ENCODE measurements at regions not wholly inside any gene's neighbourhood (a gene's known extent, or its start where the extent isn't known, plus 50 kb on each side); places are given as distances from the start of the nearest gene placed in this dataset.
A peak's percentile ranks its signal among the peaks of the same experiment; 100 is the strongest.

DNA sequence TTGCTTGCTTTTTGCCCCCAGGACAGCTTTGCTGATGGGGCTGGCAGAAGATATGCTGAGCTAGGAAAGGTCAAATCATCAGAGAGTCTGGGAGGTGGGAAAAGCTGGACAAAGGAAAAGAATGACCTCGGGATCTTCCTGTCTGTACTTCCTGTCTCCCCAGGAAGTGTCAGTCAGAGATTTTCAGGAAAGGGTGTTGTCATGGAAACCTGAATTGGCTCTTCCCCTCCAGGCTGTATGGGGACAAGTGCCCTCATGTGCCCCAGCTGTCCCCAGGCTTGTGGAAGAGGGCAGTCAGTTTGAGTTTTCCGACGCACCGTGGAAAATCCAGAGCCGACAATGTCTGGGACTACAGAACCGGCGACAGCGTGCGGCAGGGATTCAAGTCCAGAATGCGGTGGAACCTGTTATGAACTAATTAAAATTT is 122.7 kb upstream of the ZFHX3 start:
- no peak for DNase-seq

DNA sequence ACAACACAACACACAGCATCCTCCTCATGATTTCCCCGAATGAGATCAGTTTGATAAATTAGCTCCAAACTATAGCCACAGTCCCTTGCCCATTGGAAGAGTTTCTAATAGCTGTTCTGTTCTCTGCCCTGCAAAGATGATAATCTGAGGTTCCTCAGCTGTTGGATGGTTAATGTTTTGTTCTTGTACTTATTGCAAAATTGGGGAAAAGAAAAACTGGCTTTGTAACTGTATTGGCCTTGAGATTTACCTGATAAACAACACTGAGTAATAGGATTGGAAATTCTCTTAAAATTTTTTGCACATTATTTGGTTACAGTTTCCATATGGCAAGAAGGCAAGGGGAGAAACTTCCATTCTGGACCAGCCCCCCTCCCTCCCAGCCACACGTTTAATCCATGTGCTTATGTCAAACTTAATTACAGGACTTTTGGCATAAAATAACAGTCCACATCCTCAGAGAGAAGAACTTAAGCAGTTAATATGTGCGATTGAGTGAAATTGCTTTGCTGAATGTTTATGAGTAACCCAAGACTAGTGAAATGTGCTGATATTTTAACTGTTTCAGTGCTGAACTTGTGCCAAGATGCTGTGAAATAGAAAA is 119.1 kb upstream of the ZFHX3 start:
- no peak for DNase-seq

DNA sequence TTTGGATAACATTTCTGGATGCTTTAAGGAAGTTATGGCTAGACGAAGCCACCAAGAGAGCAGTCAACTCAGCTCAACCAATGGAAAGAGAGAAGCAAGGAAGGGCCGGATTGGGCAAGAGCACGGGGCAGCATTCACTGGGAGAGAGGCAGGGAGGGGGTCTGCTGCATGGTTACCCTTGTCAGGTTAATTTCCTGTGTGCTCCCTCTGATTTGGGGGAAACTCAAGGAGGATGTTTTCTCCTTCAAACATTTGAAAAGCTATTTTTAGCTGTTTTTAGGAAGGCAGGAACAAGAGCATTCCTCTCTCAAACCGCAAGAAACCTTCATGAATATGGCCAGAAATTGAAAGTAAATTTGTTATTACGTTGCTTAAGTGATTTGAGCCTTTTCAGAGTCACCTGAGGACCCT is 118.5 kb upstream of the ZFHX3 start:
- DNase-seq: no peak

DNA sequence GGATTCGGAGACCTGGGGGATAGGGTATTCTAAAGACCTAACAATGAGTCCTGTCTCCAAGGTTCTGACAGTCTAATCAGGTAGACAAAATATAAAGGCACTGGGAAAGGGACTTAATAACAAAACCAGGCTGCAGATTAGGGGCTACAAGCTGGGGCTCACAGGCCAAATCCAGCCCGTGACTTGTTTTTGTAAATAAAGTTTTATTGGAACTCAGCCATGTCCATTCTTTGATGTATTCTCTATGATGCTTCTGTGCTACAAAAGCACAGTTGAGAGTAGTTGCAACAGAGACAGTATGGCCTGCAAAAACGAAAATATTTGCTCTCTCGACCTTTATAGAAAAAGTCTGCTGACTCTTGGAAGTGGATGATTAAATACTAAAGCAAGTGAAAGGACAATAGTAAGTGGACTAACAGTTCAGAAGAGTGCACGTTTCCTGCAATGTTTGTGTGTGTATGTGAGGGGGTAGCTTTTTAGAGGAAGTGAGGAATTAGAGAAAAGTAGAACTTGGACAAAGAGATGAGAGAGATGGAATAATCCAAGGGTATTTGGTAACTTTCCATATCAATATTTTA is 115.4 kb upstream of the ZFHX3 start:
- DNase-seq: no peak

DNA sequence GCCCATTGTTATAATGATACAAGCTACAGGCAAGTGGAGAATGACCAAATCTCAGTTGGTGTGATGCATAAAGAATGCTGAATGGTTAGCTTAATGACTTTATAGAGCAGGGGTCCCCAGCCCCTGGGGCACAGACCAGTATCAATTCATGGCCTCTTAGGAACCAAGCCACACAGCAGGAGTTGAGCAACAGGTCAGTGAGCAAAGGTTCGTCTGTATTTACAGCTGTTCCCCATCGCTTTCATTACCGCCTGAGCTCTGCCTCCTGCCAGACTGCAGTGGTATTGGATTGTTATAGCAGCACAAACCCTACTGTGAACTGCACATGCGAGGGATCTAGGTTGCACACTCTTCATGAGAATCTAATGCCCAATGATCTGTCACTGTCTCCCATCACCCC is 114.0 kb upstream of the ZFHX3 start:
- no peak for DNase-seq

DNA sequence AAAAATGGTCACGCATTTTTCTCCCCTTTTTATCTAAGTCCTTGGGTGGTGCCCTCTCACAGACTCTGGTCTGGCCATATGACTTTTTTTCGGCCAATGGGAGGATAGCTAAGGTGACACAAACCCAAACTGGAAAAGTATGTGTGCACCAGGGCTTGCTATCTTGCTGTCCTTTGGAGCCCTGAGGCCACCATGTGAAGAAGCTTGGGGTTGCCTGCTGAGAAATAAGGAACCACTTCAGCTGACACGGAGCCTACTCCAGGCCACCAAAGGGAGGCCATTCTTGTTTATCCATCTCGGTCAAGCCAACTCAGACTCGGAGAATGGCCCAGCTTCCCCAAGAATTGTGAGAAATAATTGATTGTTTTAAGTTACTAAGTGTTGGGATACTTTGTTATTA is 111.4 kb upstream of the ZFHX3 start:
- DNase-seq: no peak

DNA sequence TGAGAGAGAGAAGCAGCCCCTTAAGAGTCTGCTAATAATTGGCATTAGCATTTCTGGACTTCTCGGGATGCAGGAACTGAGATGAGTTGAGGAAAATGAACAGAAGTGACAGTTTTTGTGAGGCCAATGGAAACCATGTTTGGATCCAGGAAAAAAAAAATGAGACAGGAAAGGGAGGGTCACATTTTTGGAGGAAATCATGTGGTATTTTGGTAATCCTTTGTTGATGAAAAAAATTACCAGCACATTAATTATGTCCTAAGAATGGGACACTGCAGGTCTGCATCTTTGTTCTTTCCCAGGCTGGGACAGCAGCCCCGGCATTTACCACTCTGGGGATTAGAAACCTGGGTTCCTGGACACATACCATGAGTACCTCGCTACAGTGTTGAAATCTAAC is 109.9 kb upstream of the ZFHX3 start:
- no peak for DNase-seq

DNA sequence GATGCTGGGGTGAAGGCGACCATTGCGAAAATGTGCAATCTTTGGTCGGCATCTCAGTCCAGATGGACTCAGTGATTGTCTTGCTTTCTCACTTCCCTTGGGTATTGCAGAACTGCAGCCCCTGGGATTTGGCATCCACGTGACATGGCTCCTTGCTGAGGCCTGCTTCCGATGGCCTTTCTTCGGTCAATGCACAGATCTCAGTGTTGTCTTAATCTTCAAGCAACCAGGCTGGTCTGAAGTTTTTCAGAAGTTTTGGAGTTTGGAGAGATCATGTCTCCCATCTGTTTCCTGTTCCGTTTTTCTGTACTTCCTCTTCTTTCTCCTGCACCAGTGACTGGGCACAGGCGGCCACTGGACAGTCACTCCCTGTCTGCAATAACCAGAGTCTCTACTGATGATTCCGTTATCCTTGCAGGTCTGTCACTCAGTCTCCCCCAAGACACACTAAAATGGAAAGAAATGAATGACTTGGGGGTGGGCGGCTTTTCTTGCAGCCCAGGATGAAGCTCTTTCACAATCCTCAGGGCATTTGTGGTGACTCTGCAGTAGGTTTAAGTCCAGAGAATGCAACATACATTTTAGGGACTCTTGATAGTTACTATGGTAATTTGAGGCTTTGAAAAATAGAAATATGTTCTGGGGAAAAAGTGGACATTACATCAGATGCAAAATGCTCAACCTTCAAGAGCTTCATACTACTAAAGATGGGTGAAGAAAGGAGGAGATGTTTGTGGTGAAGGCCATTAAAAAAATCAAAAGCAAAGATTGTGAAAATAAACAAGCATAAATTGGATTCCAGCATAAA is 106.3 kb upstream of the ZFHX3 start:
- DNase-seq: peak; percentile 22

DNA sequence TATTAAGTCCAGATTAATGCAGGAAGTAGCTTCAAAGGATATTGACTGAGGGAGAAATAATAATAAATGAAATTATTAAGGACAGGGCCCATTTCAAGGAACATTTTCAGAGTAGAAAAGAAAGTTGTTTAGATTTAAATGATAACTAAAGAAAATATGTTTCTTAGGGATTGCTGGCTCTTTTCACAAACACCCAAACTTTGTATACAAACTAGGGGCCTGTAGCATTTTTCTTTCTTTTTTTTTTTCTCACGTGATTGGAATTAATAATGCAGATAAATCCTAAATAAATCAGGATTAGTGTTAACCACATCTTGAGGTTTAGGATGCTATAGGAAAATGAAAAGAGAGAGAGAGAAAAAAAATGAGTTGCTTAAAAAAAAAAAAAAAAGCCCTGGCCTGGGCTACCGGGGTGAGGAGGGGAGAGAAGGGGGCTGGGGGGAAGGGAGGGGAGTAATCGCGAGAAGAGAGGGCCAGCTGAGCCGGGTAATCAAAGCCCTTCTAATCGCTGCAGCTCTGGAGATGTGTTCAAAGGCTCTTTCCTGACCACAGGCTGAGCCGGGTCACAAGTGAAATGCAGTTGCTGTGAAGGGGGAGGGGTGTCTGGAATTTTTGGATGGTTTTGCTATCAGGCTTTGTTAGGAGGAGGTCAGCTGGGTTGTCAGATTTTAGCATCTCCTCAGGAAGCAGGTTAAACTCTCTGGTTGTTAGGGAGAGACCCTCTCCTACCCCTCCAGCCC is 104.6 kb upstream of the ZFHX3 start:
- DNase-seq: no peak

DNA sequence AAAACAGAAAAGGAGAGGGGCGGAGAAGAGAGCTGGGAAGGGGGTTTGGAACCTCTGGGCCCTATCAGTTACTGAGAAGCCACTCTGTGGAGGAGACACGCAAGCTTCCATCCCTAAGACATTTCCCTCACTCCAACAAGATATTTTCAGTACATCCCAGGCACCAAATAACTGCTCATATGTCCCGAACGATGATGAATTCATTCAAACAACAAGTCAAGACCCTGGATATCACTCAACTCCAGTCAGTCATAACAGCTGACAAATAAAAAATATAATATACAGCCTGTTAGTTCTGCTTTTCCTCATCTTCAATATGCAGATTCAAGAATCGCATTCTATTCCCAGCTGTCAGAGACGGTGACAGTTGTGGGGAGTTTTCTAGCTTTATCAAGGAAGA is 104.0 kb upstream of the ZFHX3 start:
- DNase-seq: no peak

DNA sequence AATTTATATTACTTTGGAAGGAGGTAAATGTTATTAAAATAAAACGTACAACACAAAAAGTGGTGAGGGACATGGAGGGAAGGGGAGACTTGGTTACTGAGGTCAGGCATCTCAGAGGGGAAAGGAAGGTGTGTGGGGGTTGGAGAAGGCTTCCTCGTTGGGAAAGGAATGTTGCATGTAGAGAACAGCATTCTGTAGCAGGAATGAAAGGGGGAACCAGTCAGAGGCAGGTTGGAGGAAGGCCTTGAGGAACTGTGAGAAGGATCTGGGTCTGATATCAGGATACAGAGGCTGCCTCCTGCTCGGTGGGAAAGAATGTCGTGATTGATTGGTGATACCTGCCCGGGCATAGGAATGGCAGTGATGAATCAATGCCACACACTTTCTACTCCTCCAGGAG is 103.3 kb upstream of the ZFHX3 start:
- no peak for DNase-seq

DNA sequence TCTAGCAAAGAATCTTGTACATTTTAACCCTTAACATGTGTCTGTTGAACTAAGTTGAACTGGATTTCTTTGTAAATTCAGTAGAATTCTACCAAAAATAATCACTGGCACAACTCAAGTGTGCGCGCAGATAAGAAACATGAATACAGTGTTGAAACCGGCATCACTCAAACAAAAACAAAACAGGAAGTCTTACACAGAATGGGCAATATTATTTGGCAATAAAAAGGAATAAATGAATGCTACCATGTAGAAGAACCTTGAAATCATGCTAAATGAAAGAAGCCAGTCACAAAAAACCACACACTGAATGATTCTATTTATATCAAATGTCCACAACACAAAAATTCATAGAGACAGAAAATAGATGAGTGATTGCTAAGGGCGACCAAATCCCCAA is 102.9 kb upstream of the ZFHX3 start:
- no peak for DNase-seq

DNA sequence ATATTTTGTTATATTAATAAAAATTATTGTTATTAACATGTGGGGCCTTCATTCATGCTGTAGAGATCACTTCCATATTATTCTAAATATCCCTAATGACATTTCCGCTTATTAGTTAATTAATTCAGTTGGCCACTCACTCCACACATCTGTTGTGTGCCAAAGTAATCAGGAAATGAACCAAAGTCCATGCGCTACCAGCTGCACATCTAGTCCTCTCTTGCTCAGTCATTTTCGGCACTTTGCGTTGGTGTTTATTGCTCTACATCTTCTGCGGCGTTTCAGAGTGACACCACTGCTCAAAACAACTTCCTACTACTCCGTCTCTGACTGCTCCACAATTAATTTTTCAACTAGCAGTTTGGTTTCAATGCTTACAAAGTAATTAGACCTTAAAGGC is 101.4 kb upstream of the ZFHX3 start:
- DNase-seq: no peak

DNA sequence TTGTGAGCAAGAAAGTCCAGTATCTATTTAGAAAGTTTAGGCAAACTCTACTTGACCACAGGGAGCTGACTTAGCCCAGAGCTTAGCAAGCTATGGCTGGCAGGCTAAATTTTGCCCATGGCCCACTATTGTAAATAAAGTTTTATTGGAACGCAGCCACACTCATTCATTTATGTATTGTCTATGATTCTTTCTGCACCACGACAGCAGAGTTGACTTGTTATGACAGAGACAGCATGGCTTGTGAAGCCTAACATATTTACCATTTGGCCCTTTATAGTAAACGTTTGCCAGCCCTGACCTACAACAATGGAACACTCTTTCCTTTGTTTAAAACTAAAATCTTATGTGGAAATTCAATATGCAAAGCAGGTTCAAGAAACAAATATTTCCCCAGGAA is 100.0 kb upstream of the ZFHX3 start:
- no peak for DNase-seq

DNA sequence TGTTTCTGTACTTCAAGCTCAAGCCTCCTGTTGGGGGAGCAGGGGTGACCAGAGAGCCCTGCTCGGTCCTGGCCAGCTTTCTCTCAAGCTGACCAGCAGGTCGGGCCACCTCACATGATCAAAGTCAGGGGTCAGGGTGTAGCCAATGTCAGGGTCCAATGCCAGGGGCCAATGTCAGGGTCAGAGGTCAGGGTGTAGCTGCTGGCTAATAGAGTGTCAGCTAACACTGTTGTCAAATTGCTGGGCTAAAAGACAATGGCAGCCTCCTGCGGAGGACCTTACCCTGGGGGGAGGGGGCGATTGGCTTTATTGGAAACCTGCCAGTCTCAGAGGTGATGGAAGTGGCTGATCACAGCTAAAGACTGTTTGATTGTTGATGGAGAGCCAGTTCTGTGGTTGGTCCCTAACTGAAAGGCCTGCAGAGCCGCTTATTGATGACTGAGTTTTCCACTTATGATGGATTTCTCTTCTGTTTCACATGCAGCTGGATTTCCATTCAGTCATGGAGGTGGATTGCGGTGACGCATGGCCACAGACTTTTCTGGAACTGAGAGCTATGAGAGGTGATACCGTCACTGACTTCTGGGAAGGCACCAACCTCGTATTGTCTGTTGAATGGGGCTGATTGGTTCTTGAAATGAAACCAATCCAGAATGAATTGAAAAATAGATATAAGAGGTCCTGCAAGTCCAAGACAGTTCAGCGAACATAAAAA is 97.4 kb upstream of the ZFHX3 start:
- DNase-seq: no peak

DNA sequence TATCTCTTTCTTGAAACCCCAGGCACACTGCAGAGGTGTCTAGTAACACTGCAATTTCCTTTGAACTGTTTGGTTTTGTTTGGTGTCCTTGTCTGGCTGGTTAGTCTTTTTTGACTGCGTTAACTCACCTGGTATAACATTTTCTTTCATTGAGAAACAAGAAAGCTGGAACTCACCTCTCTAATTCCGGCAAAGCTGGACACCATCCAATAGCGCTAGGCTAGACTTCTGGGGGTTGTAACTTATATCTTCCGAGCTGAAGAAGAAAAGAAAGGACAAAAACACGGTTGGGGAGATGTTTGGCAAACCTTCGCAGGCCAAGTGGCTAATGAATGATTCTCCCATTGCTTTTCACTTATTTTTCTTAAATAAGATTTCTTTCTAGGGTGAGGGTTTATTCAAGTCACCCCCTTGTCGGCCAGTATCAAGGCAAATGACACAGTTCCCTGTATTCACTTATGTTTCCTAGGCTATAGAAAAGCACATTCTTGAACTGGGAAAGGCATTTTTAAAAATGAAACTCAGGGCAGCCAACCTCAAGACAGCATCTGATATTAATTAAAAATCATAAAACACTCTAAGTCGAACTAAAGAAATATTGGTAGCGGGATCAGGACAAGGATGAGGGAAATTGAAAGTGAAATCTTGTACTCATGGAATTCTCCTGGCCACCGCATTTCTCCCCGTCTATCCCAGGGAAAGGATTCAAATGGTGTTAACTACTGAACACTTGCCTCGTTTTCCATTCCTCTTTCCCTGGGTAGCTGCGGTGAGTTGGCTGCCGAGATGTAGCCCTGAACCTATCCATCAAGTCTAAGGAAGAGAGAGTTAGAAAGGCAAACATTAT is 95.9 kb upstream of the ZFHX3 start:
- no peak for DNase-seq

DNA sequence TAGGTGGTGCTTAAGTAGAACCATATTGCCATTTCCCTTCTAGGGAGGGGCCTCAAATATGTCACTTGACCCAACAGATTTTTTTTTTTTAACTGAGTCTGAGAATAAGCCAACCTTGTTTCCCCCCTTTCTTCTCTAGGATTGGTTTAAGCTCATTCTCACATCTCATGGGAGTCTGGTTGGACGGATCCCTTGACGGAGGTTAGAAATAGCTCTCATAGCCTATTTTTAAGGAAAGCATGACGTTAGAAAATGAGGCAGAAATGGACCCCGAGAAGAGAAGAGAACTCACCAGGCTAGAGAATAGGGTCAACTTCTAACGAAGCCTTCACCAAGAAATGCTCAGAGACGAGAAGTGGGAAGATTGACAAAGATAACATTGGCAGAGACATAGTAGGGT is 95.1 kb upstream of the ZFHX3 start:
- DNase-seq: no peak

DNA sequence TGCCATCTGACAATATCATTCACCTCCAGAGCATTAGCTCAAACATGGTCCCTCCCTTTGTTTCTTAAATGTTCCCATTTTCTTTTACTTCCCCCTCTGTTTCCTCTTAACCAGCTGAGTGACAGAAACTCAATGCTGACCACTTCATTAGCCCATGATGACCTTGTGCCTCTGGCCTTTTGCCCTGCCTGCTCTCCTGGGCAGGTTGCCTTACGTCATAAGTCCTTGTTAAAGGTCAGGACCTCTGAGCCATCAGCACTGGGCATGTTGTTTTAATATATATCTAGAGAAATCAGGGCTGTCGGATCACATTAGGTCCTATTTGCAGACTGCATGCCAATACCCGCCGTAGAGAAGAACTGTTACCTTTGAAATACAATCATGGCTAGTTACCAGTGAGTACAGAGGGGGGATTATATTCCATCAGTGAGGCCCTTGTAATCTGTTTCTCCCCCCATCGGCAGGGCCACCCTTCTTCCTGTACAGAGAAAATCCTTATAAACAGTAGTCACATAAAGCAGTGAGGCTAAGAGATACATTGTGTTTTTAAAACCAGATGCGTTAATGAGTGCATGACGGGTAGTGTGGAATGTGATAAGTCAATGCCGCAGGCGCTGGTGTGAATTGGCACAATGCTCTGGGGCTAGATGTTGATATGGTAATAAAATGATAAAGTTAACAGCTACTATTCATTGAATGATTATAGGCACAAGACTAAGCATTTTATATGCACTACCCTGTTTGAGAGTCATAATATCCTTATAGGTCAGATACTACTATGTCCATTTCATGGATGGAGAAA is 94.3 kb upstream of the ZFHX3 start:
- no peak for DNase-seq

DNA sequence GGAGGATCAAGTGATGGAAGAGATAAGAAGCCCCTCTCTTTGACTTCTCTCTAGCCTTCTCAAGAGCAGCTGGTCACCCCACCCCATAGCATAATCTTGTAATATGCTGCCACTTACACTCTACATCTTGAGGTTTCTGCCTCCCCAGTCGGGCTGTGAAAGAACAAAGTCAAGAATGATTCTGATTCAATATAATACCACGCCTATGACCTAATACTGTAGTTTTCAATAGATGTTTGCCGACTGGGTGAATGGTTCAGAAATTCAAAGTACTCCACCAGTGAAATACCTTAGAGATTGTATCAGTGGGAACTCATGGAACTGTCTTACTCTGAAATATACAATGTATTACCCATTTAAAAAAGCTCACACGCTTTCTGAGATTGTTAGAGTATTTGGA is 93.0 kb upstream of the ZFHX3 start:
- no peak for DNase-seq

DNA sequence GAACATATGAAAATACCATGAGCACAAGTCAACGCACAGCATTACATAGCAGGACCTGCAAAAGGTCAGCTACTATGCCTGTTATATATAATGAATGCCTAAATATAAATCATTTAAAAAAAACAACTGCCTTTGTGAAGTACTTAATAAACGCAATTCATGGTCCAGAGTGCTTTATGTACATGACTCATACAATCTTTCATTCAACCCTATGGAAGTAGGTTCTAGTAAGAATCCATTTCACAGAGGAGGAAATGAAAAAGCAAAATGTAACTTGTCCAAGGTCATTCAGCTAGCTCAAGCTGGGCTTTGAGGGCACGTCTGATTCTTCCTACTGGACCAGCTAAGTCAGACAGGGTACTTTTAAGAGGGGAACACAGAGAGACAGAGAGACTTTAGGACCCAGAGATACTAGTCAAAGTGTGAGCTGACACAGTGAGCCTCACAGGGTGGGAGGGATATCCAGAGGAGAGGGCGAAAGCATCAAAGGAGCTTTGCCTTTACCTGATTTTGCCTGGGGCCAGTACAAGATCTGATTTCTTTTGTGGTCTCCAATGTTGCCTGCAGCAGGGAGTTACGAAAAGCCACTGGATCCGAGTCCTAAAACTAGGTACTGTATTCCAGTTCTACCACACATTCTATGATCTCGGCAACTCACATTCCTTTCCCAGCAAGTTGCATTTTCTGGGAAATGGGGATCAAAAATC is 83.4 kb upstream of the ZFHX3 start:
- no peak for DNase-seq

DNA sequence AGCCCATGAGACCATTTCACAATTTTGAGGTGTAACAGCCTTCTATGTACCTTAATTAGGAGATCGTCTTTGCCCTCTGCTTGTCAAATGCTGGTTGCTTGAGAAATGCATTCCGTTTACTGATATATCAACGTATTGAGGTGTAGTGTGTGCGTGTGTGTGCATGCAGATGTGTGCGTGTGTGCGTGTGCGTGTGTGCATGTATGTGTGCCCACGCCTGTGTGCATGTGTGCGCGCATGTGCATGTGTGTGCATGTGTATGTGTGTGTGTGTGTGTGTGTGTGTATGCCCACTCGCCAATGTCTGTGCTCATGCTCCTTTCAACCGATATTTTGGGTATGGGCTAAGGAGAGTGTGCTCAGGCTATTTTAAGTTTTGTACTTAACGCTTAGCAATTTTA is 81.5 kb upstream of the ZFHX3 start:
- no peak for DNase-seq

All from CD4-positive, alpha-beta T cell treated with Interleukin-21 for 1 hour (primary cell).